GDM1 (cell line): ENCODE measurements at regions not wholly inside any gene's neighbourhood (a gene's known extent, or its start where the extent isn't known, plus 50 kb on each side); places are given as distances from the start of the nearest gene placed in this dataset.
"Not testable (repeated sequence)": the region's sequence is repeated elsewhere in the genome, so short reads cannot be mapped to it uniquely, and the experiment has no call there.

Experiments used
- DNase-seq: peaks from one replicate; lab custom pipeline; 2025; lab: John Stamatoyannopoulos, UW

DNA sequence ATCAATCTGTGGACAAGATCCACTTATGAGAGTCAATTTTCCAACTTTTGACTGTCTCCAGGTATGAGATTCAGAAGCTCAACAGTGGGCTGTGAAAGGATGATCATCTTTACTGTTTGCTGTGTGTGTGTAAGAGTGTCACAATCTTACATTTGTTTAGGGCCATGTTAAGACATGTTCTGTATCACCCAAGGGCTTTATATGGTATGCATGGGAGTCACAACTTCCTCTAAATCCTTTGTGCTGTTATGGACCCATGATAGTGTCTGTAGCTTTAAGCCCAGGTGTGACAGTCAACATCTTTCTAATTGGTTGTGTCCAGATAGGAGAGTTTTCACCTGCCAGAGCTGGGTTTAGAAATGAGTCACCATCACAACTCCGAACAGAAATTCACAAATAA is 70.2 kb downstream of the ZNF726 start:
- DNase-seq: not testable (repeated sequence)

DNA sequence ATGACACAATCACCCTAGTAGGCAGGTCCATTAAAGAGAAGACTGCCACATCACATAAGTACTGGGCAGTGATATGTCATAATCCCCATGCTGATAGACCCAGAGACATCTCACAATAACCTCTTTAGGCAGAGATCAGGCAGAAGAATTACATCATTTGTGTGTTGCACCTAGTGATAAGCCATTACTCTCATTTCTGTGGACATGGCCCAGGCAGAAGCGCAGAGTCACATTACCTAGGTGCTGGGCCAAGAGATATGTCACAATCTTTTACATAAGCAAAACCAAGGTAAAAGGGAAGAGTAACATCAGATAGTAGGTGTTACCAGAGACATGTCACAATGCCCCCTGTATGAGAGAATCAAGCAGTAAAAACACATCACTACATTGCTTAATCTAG is 71.9 kb downstream of the ZNF726 start:
- DNase-seq: no peak

DNA sequence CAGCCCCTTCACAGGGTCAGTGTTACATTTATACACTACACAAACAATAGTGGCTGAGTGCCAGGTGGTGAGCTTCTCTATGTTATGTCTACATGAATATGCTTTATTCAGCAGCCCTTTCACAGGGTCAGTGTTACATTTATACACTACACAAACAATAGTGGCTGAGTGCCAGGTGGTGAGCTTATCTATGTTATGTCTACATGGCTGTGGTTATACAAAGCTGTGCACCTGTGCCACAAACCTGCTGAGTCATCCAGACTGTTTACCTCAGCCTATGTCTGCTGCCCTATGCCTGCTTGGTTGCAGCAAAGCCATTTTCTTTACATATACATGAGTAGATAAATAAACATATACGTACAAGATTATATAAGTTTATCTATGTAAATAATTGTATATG is 76.5 kb downstream of the ZNF726 start:
- no peak for DNase-seq

DNA sequence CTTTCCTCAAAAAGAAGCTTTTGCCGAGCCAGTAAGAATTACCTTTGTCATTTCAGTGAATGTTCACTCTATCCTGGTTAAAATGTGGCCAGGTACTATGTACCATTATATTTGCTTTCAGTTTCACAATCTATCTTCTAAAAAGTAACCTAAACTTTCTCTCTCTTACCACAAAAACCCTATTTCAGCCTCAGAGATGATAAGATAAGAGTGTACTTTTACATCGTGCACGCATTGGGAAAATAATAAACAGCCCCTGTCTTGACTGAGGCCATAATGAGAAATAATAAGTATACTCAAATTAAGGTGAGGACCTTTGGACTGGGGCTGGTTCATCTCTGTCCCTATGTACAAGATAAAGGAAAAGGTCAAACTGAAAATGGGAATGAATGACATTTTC is 77.7 kb downstream of the ZNF726 start:
- no peak for DNase-seq

DNA sequence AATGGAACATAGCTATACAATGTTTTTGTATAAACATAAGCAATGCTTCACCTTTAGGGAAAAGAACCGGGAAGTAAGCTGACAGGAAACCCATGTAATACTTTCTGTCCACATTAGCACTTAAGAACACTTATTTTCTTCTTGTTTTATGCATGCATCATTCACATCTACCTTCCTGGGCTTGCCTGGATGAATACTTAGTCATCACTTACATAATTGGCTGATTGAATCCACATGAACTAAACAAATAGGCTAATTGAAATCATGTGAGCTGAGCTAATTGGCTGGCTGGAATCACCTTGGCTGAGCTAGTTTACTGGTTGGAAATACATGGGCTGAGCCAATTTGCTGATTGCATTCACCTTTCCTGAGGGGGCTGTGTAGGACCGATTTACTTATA is 78.8 kb downstream of the ZNF726 start:
- no peak for DNase-seq

DNA sequence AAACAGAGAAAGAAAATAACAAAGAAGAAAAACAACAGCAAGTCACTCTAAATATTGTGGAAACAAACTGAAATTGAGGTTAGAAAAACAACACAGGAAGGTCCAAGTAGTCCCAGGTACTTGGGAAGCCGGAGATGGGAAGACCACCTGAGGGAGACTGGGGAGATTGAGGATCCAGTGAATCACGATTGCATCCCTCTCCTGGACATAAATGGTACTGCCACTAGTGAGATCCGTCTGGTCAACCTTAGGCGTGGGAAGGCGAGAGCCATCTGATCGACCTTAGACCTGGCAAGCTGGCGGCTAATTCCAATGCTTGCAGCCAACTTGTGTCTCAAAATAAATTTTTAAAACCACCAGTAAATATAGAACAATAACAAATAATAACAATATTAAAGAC is 81.9 kb downstream of the ZNF726 start:
- no peak for DNase-seq

DNA sequence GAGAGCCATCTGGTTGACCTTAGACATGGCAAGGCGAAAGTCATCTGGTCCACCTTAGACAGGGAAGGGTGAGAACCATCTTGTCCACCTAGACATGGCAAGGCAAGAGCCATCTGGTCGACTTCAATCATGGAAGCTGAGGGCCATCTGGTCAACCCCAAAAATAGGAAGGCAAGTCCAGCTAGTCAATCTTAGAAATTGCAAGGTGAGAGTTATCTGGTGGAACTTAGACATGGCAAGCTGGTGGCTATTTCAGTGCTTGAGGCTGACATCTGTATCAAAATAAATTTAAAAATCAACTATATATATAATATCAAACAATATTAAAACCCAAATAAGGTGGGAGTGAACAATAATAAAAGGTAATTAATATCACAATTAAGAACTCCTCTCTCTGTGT is 83.9 kb downstream of the ZNF726 start:
- no peak for DNase-seq

DNA sequence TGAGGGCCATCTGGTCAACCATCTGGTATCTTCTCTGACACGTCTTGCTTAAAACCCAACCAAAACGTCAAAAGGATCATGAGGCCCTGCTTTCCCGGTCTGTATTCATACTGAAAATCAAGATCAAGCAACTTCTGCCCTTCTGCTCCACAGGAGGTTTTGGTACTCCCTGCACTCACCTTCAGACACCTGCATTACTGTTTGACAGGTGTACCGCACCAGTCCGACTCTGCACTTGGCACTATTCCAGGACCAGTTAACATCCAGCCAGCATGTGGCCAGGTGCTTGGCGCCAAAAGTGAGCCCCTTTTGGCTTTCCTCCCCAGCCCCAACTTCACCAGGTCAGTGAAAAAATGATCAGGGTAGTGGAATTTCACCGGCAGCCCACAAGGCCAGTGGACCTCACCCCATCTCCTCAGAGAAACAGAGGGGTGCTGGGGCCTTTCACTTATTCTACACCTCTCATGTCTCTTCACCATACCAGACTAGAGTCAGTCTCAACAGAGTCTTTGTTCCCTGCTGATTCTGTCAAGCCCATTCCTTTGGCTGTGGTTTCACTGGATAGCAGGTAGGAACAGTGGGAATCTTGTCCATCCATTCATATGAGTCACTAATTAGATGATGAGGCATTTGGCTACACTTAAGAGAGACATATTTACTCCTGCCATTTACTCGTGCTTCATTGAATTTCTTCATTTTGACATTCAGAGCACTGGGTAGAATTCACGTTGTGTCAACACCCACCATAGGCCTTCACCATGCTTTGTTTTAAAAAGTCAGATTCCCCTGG is 85.3 kb downstream of the ZNF726 start:
- no peak for DNase-seq

DNA sequence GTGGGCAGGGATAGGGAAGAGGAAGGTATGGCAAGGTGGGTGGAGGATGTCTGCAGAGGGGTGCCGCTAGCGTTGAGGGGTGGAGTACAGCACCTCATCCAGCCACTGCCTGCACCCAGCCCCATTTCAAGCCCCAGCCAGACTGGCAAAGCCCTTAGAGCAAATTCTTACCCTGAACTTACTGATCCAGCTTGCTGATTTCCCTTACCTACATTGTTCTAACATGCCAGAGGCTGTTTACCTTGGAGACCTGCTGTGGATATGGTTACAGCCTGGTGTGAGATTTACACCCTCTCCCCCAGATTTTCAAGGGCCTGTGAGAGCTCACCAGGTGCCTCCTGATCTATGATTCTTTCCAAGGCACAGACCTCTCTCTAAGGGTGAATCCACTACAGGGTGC is 86.0 kb downstream of the ZNF726 start:
- DNase-seq: no peak

DNA sequence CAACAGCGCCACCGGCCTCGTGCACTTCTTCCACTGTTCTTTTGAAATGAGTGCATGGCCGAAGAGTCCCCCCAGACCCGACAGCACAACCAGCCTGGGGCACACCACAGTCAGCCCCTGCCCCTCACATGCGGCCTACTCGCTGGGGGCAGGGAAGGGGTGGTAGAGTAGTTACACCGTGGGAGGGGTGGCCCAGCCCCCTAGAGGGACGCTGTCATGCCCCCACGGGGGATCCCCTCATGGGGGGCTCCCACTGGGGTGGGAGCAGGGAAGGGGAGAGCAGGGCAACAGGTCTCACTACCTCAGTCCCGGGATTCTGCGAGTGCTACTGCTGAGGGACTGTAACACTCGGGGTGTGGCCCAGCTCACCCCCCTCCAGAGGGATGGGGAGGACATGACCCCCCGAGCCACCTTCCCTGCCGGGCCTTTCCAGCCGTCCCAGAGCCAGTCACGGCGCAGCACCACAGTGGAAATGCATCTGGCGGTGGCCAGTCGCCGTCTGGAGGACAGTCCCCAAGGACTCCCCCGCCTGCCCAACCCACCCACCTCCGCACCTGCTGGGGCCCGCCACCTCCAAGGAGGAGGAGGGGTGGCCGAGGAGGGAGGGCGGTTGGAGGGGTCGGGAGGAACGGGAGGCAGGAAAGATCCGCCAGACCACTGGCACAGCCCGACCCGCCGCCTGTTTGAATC is 84.6 kb upstream of the ZNF254 start:
- DNase-seq: no peak

DNA sequence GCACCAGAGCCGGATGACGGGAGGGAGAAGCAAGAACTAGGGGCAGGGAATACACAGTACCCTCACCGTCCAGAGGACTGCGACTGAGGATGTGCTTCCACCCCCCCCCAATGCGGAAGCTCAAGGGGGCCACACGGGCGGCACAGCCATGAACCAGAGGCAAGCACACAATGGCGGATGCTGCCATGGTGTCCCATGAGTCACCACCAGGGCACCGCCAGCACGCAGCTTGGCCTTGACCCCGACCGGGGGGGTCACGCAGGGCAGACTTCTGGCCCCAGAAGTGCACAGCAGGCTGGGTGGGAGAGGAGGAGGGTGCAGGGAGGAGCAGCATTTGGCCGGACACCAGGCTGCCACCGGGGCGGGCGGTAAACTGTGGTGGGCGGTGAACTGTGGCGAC is 83.5 kb upstream of the ZNF254 start:
- DNase-seq: no peak

DNA sequence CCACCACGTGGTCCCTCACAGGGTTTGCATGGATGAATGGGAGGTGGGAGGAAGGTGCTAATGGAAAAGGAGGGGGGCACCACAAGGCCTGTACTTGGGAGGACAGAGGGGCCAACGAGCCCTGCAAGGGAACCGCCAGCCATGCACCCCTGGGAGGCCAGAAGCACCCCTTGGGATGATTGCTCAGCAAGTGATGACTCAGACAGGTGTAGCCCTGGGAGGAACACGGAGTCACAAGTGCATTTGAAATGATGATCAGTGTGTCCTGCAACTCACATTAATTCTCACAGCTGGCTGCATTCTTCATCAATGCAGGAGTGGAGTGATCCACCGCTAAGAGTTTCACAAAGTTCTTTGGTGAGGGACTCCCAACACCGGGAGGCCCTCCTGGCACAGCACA is 82.8 kb upstream of the ZNF254 start:
- DNase-seq: no peak

DNA sequence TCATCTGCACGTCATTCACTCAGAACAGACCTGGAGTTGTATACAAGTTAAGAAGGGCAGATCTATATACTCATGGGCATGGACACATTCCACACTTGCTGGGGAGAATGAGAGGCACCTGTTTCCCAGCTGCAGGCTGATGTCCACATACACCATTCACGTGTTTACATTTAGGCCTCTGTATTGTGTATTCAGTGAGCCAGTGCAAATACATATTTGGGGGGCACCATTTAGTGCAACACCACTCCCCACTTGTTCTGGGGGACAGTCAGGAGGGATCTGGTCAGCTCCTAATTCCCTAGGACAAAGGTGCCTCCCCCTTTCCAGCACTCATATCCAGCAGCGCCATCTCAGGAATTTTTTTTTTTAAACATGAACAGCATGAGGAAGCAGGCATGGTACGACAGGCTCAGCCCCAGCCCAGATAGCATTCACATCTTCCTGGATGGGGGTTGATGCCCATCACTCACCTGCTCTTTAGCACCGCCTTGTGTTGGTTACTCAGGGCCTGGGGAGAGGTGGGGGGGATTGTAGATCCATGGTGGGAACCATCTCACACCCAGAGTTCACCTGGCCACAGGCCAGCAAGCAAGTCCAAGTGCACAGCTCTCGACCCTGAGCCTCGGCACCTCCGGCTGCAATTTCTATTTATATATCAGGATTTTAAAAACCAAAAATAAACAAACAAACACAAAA is 56.9 kb upstream of the ZNF254 start:
- DNase-seq: no peak

DNA sequence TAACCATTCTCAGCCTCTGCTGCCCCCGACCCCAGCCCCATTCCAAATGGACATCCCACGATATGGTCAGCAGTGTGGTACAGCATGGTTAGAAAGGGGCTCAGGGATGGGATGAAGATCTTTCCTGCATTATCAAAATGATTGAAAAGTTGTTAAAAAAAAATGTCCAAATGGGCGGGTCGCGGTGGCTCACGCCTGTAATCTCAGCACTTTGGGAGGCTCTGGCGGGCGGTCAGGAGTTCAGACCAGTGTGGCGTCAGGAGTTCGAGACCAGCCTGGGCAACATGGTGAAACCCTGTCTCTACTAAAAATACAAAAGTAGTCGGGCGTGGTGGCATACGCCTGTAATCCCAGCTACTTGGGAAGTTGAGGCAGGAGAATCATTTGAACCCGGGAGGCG is 54.3 kb upstream of the ZNF254 start:
- DNase-seq: no peak

DNA sequence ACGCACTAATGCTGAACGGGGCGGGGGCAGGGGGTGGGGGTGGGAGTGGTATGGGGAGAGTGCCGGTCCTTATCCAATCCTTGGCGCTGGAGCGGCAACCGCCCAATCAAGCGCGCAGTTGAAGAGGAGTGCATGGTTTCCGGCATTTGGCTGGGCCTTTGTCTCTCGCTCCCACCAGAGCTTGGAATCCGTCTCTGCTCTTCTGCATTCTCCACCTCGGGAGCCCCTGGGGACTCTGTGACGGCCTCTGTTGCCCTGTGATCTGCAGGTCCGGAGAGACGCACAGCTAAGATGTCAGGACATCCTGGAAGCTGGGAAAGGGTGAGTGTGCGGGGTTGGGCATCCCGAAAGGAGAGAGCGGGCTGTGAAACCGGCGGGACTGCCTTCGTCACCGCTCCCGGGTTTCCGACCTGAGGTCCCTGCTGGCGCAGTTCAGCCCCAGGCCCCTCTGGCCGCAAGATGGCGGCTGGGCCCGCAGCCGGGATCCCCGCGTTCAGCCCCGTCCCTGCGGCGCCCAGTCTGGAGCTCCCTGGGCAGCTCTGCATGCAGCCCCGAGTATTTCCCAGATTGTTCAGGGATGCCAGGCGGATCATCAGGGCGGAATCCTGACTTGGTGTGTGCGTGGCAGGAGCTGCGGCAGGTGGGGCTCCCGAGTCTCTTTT is 53.6 kb upstream of the ZNF254 start:
- DNase-seq: peak; percentile 81

DNA sequence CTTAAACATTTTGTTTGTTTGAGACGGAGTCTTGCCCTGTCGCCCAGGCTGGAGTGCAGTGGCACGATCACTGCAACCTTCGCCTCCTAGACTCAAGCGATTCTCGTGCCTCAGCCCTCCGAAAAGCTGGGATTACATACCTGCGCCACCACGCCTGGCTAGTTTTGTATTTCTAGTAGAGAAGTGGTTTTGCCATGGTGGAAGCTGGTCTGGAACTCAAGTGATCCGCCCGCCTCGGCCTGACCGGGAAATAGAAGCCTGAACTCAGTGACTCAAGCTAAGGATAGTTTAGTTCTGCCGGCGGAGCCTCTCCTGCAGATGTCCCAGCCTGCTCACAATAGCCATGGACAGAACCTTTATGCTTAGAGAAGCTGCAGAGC is 53.0 kb upstream of the ZNF254 start:
- peak; percentile 14 for DNase-seq

DNA sequence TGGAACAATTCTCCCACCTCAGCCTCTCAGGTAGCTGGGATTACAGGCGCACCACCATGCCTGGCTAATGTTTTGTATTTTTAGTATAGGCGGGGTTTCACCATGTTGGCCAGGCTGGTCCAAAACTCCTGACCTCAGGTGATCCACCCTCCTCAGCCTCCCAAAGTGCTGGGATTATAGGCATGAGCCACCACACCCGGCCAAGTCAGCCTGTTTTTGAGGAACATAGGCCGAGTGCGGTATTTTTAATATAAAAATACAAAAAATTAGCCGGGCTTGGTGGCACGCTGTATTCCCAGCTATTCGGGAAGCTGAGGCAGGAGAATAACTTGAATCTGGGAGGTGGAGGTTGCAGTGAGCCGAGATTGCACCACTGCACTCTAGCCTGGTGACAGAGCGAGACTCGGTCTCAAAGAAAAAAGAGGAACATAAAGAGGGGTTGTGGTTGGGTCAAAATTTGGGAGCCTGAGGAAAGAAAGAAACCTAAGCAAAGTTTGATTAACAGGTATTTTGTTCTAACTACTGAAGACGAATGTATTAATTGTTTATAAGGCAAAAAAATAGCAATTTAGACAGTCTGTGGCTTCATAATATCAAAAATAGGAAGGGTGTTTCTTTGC is 51.6 kb upstream of the ZNF254 start:
- not testable (repeated sequence) for DNase-seq
